ENCODE measurements at regions not wholly inside any gene's neighbourhood (a gene's known extent, or its start where the extent isn't known, plus 50 kb on each side); places are given as distances from the start of the nearest gene placed in this dataset.

DNA sequence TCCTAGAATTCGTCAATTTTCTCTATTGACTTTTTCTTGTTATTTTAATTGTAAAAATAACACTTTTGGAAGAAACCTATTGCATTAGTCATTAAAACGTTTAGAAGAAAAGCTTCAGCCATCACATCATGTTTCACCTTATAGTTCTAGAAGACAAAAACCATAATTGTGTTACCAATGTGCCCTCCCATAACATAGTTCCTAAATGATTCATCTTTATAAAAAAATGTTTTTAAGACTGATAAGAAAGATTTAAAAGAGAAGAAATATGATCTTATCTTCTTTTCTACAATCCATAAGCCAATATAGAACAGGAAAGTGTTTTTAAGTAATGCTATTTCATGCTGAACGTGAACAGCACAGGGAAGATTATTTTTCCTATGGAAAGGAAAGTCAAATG is 316.6 kb upstream of the NDST4 start:
- Histone ChIP-seq H3K4me1 (ENCODE audit: control insufficient read depth, insufficient read depth, low read length) (no peaks in the 10 kb centered on the region), H3K36me3 (ENCODE audit: control insufficient read depth, insufficient read depth, low read length) (no peaks in the 10 kb centered on the region), H3K4me3 (ENCODE audit: low read depth in 2 of 2, low read length in 2 of 2) (no peak overlapping the region), H3K27me3 (ENCODE audit: control insufficient read depth, insufficient read depth, low read length) (no peaks in the 10 kb centered on the region), H3K27ac (ENCODE audit: low read length) (no peak overlapping the region), H3K9me3 (ENCODE audit: control insufficient read depth, insufficient read depth, low read depth, low read length) (no peaks in the 10 kb centered on the region)
- DNase-seq (ENCODE audit: low read depth, low spot score) = no peak
- TF ChIP-seq TCF7L2 (IDR thresholded peaks at IDR 0.05; ENCODE audit: low read depth, low read length) (no peak), POLR2AphosphoS5 (IDR thresholded peaks at IDR 0.05; ENCODE audit: low read depth, low read length) (no peak), SIN3A (IDR thresholded peaks at IDR 0.05; ENCODE audit: borderline replicate concordance, insufficient read depth, low read depth, low read length) (no peak)
- TF ChIP-seq, protein P1, sequence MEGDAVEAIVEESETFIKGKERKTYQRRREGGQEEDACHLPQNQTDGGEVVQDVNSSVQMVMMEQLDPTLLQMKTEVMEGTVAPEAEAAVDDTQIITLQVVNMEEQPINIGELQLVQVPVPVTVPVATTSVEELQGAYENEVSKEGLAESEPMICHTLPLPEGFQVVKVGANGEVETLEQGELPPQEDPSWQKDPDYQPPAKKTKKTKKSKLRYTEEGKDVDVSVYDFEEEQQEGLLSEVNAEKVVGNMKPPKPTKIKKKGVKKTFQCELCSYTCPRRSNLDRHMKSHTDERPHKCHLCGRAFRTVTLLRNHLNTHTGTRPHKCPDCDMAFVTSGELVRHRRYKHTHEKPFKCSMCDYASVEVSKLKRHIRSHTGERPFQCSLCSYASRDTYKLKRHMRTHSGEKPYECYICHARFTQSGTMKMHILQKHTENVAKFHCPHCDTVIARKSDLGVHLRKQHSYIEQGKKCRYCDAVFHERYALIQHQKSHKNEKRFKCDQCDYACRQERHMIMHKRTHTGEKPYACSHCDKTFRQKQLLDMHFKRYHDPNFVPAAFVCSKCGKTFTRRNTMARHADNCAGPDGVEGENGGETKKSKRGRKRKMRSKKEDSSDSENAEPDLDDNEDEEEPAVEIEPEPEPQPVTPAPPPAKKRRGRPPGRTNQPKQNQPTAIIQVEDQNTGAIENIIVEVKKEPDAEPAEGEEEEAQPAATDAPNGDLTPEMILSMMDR (IDR thresholded peaks at IDR 0.05) = no peak
- TF ChIP-seq, protein P2, sequence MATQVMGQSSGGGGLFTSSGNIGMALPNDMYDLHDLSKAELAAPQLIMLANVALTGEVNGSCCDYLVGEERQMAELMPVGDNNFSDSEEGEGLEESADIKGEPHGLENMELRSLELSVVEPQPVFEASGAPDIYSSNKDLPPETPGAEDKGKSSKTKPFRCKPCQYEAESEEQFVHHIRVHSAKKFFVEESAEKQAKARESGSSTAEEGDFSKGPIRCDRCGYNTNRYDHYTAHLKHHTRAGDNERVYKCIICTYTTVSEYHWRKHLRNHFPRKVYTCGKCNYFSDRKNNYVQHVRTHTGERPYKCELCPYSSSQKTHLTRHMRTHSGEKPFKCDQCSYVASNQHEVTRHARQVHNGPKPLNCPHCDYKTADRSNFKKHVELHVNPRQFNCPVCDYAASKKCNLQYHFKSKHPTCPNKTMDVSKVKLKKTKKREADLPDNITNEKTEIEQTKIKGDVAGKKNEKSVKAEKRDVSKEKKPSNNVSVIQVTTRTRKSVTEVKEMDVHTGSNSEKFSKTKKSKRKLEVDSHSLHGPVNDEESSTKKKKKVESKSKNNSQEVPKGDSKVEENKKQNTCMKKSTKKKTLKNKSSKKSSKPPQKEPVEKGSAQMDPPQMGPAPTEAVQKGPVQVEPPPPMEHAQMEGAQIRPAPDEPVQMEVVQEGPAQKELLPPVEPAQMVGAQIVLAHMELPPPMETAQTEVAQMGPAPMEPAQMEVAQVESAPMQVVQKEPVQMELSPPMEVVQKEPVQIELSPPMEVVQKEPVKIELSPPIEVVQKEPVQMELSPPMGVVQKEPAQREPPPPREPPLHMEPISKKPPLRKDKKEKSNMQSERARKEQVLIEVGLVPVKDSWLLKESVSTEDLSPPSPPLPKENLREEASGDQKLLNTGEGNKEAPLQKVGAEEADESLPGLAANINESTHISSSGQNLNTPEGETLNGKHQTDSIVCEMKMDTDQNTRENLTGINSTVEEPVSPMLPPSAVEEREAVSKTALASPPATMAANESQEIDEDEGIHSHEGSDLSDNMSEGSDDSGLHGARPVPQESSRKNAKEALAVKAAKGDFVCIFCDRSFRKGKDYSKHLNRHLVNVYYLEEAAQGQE (IDR thresholded peaks at IDR 0.05; ENCODE audit: insufficient read depth in 1 of 2, low read depth in 2 of 2, low read length in 1 of 2) = no peak
- POLR2A ChIA-PET = no interaction called here
- BruUV-seq (replicated peaks) = no TSS peak
- CTCF ChIA-PET = no interaction called here
- ATAC-seq = no peak
- in situ Hi-C loops (cut with HindIII; ENCODE audit: low pct_unique_long_range_greater_than_20kb, low sequenced_read_pairs) = no loop called here
- intact Hi-C loops (cut with micrococcal nuclease; ENCODE audit: unreplicated experiment) = no loop called here

DNA sequence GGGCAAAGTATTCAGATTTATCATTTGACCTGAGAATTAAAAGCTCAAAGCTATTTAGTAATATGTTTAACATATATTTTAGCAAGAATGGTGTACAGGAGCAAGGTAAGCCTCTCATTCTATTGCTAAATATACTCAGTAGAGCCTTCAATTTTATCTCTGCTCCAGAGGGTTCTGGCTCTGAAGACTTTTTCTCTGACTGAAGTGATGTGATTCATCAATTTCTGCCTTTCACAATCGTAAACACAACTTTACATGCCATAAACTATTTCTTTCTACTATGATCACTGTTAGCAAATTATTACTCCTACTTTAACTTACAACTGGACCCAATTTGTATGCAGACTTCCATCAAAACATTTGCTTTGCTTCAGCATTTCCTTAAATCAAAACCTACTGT is 315.0 kb upstream of the NDST4 start:
- no TSS peak for BruUV-seq (replicated peaks)
- Histone ChIP-seq H3K36me3 (ENCODE audit: control insufficient read depth, insufficient read depth, low read length) (no peaks in the 10 kb centered on the region), H3K4me3 (ENCODE audit: low read depth in 2 of 2, low read length in 2 of 2) (no peak overlapping the region), H3K9me3 (ENCODE audit: control insufficient read depth, insufficient read depth, low read depth, low read length) (no peaks in the 10 kb centered on the region), H3K27me3 (ENCODE audit: control insufficient read depth, insufficient read depth, low read length) (no peaks in the 10 kb centered on the region), H3K27ac (ENCODE audit: low read length) (no peak overlapping the region), H3K4me1 (ENCODE audit: control insufficient read depth, insufficient read depth, low read length) (no peaks in the 10 kb centered on the region)
- ChIA-PET POLR2A (no interaction called here), CTCF (no interaction called here)
- DNase-seq (ENCODE audit: low read depth, low spot score) = no peak
- TF ChIP-seq TCF7L2 (IDR thresholded peaks at IDR 0.05; ENCODE audit: low read depth, low read length) = no peak
- TF ChIP-seq, protein P1 (IDR thresholded peaks at IDR 0.05) = no peak
- no peak for TF ChIP-seq SIN3A (IDR thresholded peaks at IDR 0.05; ENCODE audit: borderline replicate concordance, insufficient read depth, low read depth, low read length)
- TF ChIP-seq, protein P2 (IDR thresholded peaks at IDR 0.05; ENCODE audit: insufficient read depth in 1 of 2, low read depth in 2 of 2, low read length in 1 of 2) = no peak
- in situ Hi-C loops (cut with HindIII; ENCODE audit: low pct_unique_long_range_greater_than_20kb, low sequenced_read_pairs) = no loop called here
- ATAC-seq = no peak
- intact Hi-C loops (cut with micrococcal nuclease; ENCODE audit: unreplicated experiment) = no loop called here
